ENCODE measurements at regions not wholly inside any gene's neighbourhood (a gene's known extent, or its start where the extent isn't known, plus 50 kb on each side); places are given as distances from the start of the nearest gene placed in this dataset.

- no peak for TF ChIP-seq CTCF (IDR thresholded peaks at IDR 0.05)
- no peak for TF ChIP-seq POLR2A (IDR thresholded peaks at IDR 0.05)
Observed at GRCh38 chr4:35993606-35994005, 250.7 kb downstream of the ARAP2 start.

Measured in adrenal gland (tissue), 5 donors.